Astrocyte (in vitro differentiated cells and primary cell): ENCODE measurements at regions not wholly inside any gene's neighbourhood (a gene's known extent, or its start where the extent isn't known, plus 50 kb on each side); places are given as distances from the start of the nearest gene placed in this dataset.

Experiments used
- DNase-seq: peaks from one replicate; pipeline ENCODE4 v3.0.0-alpha.2; 2010; ENCODE audit warnings: low read depth
- FAIRE-seq: peaks from 2 replicates; lab custom pipeline; 2011; peaks lifted over from hg19 to GRCh38; lab: Jason Lieb, UNC
- H2AFZ ChIP-seq: 2 replicates; pipeline ENCODE4 v1.6.0; 2012; ENCODE audit warnings: low read depth, low read length, inconsistent platforms
- H3K27ac ChIP-seq: 2 replicates; pipeline ENCODE4 v1.5.1; 2011; ENCODE audit warnings: low read depth, low read length, inconsistent platforms
- H3K27me3 ChIP-seq: 2 replicates; pipeline ENCODE4 v1.6.0; 2011; ENCODE audit warnings: low read length, inconsistent platforms; ENCODE audit not compliant: insufficient read depth
- H3K36me3 ChIP-seq: 2 replicates; pipeline ENCODE4 v1.5.1; 2011; ENCODE audit warnings: low read length, inconsistent platforms; ENCODE audit not compliant: insufficient read depth
- H3K4me1 ChIP-seq: 2 replicates; pipeline ENCODE4 v1.5.1; 2011; ENCODE audit warnings: low read length, inconsistent platforms; ENCODE audit not compliant: insufficient read depth
- H3K4me2 ChIP-seq: 2 replicates; pipeline ENCODE4 v1.6.0; 2012; ENCODE audit warnings: low read length, inconsistent platforms
- H3K4me3 ChIP-seq: 2 replicates; pipeline ENCODE4 v1.5.1; 2011; ENCODE audit warnings: low read depth, mild to moderate bottlenecking, low read length, inconsistent platforms; ENCODE audit not compliant: insufficient read depth
- H3K79me2 ChIP-seq: 2 replicates; pipeline ENCODE4 v1.6.0; 2012; ENCODE audit warnings: mild to moderate bottlenecking, low read length, inconsistent platforms; ENCODE audit not compliant: insufficient read depth
- H3K9ac ChIP-seq: 2 replicates; pipeline ENCODE4 v1.6.0; 2012; ENCODE audit warnings: mild to moderate bottlenecking, low read length, inconsistent platforms
- H3K9me3 ChIP-seq: 2 replicates; pipeline ENCODE4 v1.5.1; 2012; ENCODE audit warnings: low read depth, mild to moderate bottlenecking, low read length, inconsistent platforms; ENCODE audit not compliant: insufficient read depth
- H4K20me1 ChIP-seq: 2 replicates; pipeline ENCODE4 v1.6.0; 2012; ENCODE audit warnings: low read length, inconsistent platforms; ENCODE audit not compliant: insufficient read depth
- H3K27ac Mint-ChIP-seq: one replicate; pipeline ENCODE4 v1.8.0; 2021; ENCODE audit warnings: mild to moderate bottlenecking, mixed read lengths; ENCODE audit not compliant: unreplicated experiment
- H3K27me3 Mint-ChIP-seq: one replicate; pipeline ENCODE4 v1.8.0; 2021; ENCODE audit warnings: low read depth, mixed read lengths; ENCODE audit not compliant: unreplicated experiment
- H3K36me3 Mint-ChIP-seq: one replicate; pipeline ENCODE4 v1.8.0; 2021; ENCODE audit warnings: low read depth, mixed read lengths; ENCODE audit not compliant: unreplicated experiment
- H3K4me1 Mint-ChIP-seq: one replicate; pipeline ENCODE4 v1.8.0; 2021; ENCODE audit warnings: low read depth, mixed read lengths; ENCODE audit not compliant: unreplicated experiment
- H3K4me3 Mint-ChIP-seq: one replicate; pipeline ENCODE4 v1.8.0; 2021; ENCODE audit warnings: mild to moderate bottlenecking, moderate library complexity, mixed read lengths; ENCODE audit not compliant: unreplicated experiment
- H3K9me3 Mint-ChIP-seq: one replicate; pipeline ENCODE4 v1.8.0; 2021; ENCODE audit warnings: mild to moderate bottlenecking, mixed read lengths; ENCODE audit not compliant: unreplicated experiment
- CTCF ChIP-seq: IDR thresholded peaks from 2 replicates; pipeline ENCODE4 v1.5.1; 2011; ENCODE audit warnings: low read depth, mild to moderate bottlenecking, inconsistent platforms, low read length, moderate library complexity; ENCODE audit not compliant: insufficient read depth
- EZH2 ChIP-seq: IDR thresholded peaks from 2 replicates; pipeline ENCODE4 v1.6.1; 2012; ENCODE audit warnings: mild to moderate bottlenecking, low read length, inconsistent platforms; ENCODE audit not compliant: insufficient read depth

DNA sequence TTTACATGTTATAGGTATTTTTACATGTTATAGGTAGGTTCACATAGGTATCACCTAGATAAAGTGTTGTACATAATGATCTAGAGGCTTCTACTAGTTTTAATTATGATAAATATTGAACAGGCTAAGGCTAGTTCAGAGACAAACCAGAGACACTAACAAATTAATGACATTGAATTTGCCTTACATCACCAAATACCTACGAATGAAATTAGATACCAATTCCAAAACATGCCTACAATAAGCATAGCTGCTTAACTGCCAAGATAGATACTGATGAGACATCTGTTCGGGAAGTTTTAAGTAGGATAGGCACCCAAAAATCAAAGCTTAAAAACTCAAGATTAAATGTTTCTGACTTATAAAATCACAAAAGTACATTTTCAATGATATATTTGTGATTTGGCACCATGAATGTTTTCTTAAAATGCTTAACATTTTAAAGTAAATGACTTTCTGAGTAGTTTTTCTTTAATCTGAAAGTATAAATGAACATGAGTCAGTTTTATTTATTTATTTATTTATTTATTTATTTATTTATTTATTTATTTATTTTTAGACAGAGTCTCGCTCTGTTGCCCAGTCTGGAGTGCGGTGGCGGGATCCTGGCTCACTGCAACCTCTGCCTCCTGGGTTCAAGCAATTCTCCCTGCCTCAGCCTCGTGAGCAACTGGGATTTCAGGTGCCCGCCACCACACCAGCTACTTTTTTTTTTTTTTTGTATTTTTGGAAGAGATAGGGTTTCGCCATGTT, 703.1 kb upstream of the ARRDC3 start:
- Mint-ChIP-seq H3K36me3 (no peaks in the 10 kb centered on the region), H3K9me3 (peaks cover 2% of the 10 kb centered on the region), H3K4me1 (no peaks in the 10 kb centered on the region), H3K27ac (no peak overlapping the region), H3K27me3 (no peaks in the 10 kb centered on the region), H3K4me3 (no peak overlapping the region)
- Histone ChIP-seq H3K9ac (no peak overlapping the region), H3K4me3 (no peak overlapping the region), H3K4me1 (no peaks in the 10 kb centered on the region), H3K27me3 (no peaks in the 10 kb centered on the region), H3K9me3 (no peaks in the 10 kb centered on the region), H2AFZ (no peak overlapping the region), H3K4me2 (no peak overlapping the region), H3K79me2 (no peaks in the 10 kb centered on the region), H3K36me3 (no peaks in the 10 kb centered on the region), H3K27ac (no peak overlapping the region), H4K20me1 (no peaks in the 10 kb centered on the region)
- no peak for FAIRE-seq
- TF ChIP-seq EZH2 (no peak), CTCF (no peak)
- DNase-seq: no peak

DNA sequence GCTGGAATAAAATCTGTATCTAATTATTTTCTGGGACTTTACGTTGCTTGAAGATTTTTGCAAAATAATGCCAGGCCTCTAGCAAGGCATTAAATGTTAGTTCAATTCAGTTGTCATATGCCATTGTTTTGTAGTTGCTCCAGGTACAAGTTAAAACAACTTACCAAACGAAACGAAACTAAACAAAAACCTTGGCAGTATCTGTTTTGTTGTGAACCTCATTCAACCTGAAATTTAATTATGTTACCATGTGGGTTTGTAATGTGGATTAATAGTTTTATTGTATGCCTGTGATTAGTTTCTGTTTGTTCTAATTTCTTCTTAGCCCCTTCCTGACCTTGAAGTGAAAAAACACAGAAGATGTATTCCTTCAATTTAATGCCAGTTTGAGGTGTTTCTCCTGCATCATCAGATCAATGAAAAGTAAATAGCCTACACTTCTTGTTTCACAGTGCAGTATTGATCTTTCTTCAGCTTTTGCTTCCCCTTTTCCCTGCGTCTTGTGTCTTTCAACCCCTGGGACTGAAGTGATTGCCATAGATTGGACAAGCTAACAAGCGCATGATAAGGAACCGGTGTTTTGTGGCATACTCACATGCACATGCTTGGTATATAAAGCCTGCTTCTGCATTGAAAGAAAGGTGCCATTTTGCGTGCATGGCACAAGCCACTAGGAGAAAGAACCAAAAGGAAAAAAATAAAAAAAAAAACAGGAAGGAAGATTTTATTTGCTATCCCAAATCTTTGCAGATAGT, 699.0 kb upstream of the ARRDC3 start:
- H3K4me1 ChIP-seq: no peaks in the 10 kb centered on the region
- H3K9me3 ChIP-seq: no peaks in the 10 kb centered on the region
- Mint-ChIP-seq H3K4me3 (no peak overlapping the region), H3K4me1 (no peaks in the 10 kb centered on the region), H3K36me3 (no peaks in the 10 kb centered on the region), H3K27ac (no peak overlapping the region), H3K9me3 (peaks cover 2% of the 10 kb centered on the region), H3K27me3 (no peaks in the 10 kb centered on the region)
- H4K20me1 ChIP-seq: no peaks in the 10 kb centered on the region
- TF ChIP-seq EZH2 (no peak), CTCF (no peak)
- H3K27ac ChIP-seq: no peak overlapping the region
- DNase-seq (no peak), FAIRE-seq (no peak)
- H2AFZ ChIP-seq: peak overlapping the region; percentile 21
- no peak overlapping the region for H3K9ac ChIP-seq
- H3K79me2 ChIP-seq: no peaks in the 10 kb centered on the region
- no peaks in the 10 kb centered on the region for H3K36me3 ChIP-seq
- H3K4me3 ChIP-seq: no peak overlapping the region
- H3K4me2 ChIP-seq: peak overlapping the region; percentile 59
- no peaks in the 10 kb centered on the region for H3K27me3 ChIP-seq

GRCh38 chr5:92070786-92071185, 687.7 kb upstream of the ARRDC3 start:
- H3K36me3 ChIP-seq: no peaks in the 10 kb centered on the region
- H3K79me2 ChIP-seq: no peaks in the 10 kb centered on the region
- TF ChIP-seq CTCF (no peak), EZH2 (no peak)
- no peak overlapping the region for H3K27ac ChIP-seq
- peaks cover 3% of the 10 kb centered on the region for H3K9me3 Mint-ChIP-seq
- DNase-seq (no peak), FAIRE-seq (no peak)
- H3K4me3 Mint-ChIP-seq: no peak overlapping the region
- no peaks in the 10 kb centered on the region for H3K4me1 Mint-ChIP-seq
- H3K4me2 ChIP-seq: no peak overlapping the region
- no peak overlapping the region for H3K9ac ChIP-seq
- H3K4me3 ChIP-seq: no peak overlapping the region
- no peaks in the 10 kb centered on the region for H3K9me3 ChIP-seq
- no peaks in the 10 kb centered on the region for H3K27me3 ChIP-seq
- no peak overlapping the region for H2AFZ ChIP-seq
- no peaks in the 10 kb centered on the region for H3K4me1 ChIP-seq
- H3K36me3 Mint-ChIP-seq: no peaks in the 10 kb centered on the region
- no peaks in the 10 kb centered on the region for H3K27me3 Mint-ChIP-seq
- no peak overlapping the region for H3K27ac Mint-ChIP-seq
- H4K20me1 ChIP-seq: no peaks in the 10 kb centered on the region
